ENCODE measurements at regions not wholly inside any gene's neighbourhood (a gene's known extent, or its start where the extent isn't known, plus 50 kb on each side); places are given as distances from the start of the nearest gene placed in this dataset.

DNA sequence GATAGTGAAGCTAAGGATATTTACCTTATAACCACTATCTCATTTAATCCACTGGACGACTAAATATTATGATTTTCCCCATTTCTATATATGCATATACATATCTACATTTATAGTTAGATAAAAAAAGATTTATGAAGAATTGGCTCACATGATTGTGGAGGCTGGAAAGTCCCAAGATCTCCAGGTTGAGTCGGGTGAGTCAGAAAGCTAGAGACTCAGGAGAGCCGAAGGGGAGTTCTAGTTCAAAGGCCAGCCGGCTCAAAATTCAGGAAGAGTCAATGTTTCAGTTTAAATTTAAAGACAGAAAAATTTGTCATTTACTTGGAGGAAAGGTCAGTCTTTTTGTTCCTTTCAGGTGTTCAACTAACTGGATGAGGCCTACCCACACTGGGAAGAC is 158.2 kb upstream of the CPEB2 start:
- WGBS (ENCODE audit: low lambda C conversion rate) = 63% methylated on average over 4 of the region's 4 CpGs
- DNase-seq = no peak
- CTCF ChIA-PET = no interaction called here

More for the DNA sequence above, 158.2 kb upstream of the CPEB2 start:
- no peak overlapping the region for H3K4me2 ChIP-seq
- POLR2A ChIA-PET = no interaction called here
- H3K9me3 ChIP-seq = no peaks in the 10 kb centered on the region
- H3K27ac ChIP-seq (ENCODE audit: low read depth in 2 of 2, low read length in 1 of 2) = no peak overlapping the region
- H4K20me1 ChIP-seq (ENCODE audit: insufficient read depth) = no peaks in the 10 kb centered on the region
- no peaks in the 10 kb centered on the region for H3K27me3 ChIP-seq (ENCODE audit: insufficient read depth)
- H3F3A ChIP-seq (replicated peaks; ENCODE audit: insufficient read depth) = no peaks in the 10 kb centered on the region
- TF ChIP-seq MXI1 (IDR thresholded peaks at IDR 0.05; ENCODE audit: low read depth, low read length) = no peak
- TF ChIP-seq, protein P1, sequence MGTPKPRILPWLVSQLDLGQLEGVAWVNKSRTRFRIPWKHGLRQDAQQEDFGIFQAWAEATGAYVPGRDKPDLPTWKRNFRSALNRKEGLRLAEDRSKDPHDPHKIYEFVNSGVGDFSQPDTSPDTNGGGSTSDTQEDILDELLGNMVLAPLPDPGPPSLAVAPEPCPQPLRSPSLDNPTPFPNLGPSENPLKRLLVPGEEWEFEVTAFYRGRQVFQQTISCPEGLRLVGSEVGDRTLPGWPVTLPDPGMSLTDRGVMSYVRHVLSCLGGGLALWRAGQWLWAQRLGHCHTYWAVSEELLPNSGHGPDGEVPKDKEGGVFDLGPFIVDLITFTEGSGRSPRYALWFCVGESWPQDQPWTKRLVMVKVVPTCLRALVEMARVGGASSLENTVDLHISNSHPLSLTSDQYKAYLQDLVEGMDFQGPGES (IDR thresholded peaks at IDR 0.05; ENCODE audit: low read depth, low read length) = no peak
- no peak for TF ChIP-seq RFX5 (IDR thresholded peaks at IDR 0.05; ENCODE audit: low read length)
- TF ChIP-seq, protein P2, sequence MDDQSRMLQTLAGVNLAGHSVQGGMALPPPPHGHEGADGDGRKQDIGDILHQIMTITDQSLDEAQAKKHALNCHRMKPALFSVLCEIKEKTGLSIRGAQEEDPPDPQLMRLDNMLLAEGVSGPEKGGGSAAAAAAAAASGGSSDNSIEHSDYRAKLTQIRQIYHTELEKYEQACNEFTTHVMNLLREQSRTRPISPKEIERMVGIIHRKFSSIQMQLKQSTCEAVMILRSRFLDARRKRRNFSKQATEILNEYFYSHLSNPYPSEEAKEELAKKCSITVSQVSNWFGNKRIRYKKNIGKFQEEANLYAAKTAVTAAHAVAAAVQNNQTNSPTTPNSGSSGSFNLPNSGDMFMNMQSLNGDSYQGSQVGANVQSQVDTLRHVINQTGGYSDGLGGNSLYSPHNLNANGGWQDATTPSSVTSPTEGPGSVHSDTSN (IDR thresholded peaks at IDR 0.05) = no peak
- TF ChIP-seq FOSL2 (IDR thresholded peaks at IDR 0.05; ENCODE audit: borderline replicate concordance, low read depth) = no peak
- no peak for TF ChIP-seq NRF1 (IDR thresholded peaks at IDR 0.05; ENCODE audit: low read depth, low read length)
- no peak for TF ChIP-seq RAD21 (IDR thresholded peaks at IDR 0.05; ENCODE audit: low read length)
- no peak for TF ChIP-seq FOXJ3 (CRISPR knock-in tag; IDR thresholded peaks at IDR 0.05)
- no peak for TF ChIP-seq YY1 (IDR thresholded peaks at IDR 0.05; ENCODE audit: low read depth)
- TF ChIP-seq, protein P3, sequence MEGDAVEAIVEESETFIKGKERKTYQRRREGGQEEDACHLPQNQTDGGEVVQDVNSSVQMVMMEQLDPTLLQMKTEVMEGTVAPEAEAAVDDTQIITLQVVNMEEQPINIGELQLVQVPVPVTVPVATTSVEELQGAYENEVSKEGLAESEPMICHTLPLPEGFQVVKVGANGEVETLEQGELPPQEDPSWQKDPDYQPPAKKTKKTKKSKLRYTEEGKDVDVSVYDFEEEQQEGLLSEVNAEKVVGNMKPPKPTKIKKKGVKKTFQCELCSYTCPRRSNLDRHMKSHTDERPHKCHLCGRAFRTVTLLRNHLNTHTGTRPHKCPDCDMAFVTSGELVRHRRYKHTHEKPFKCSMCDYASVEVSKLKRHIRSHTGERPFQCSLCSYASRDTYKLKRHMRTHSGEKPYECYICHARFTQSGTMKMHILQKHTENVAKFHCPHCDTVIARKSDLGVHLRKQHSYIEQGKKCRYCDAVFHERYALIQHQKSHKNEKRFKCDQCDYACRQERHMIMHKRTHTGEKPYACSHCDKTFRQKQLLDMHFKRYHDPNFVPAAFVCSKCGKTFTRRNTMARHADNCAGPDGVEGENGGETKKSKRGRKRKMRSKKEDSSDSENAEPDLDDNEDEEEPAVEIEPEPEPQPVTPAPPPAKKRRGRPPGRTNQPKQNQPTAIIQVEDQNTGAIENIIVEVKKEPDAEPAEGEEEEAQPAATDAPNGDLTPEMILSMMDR (IDR thresholded peaks at IDR 0.05) = no peak
- TF ChIP-seq, protein P4, sequence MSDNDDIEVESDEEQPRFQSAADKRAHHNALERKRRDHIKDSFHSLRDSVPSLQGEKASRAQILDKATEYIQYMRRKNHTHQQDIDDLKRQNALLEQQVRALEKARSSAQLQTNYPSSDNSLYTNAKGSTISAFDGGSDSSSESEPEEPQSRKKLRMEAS (IDR thresholded peaks at IDR 0.05; ENCODE audit: low read depth) = no peak
- TF ChIP-seq TCF12 (IDR thresholded peaks at IDR 0.05) = no peak
- TF ChIP-seq POLR2AphosphoS5 (IDR thresholded peaks at IDR 0.05; ENCODE audit: low read depth, low read length) = no peak
- no peak for TF ChIP-seq MEF2A (IDR thresholded peaks at IDR 0.05; ENCODE audit: borderline replicate concordance, low read depth)
- TF ChIP-seq, protein P5, sequence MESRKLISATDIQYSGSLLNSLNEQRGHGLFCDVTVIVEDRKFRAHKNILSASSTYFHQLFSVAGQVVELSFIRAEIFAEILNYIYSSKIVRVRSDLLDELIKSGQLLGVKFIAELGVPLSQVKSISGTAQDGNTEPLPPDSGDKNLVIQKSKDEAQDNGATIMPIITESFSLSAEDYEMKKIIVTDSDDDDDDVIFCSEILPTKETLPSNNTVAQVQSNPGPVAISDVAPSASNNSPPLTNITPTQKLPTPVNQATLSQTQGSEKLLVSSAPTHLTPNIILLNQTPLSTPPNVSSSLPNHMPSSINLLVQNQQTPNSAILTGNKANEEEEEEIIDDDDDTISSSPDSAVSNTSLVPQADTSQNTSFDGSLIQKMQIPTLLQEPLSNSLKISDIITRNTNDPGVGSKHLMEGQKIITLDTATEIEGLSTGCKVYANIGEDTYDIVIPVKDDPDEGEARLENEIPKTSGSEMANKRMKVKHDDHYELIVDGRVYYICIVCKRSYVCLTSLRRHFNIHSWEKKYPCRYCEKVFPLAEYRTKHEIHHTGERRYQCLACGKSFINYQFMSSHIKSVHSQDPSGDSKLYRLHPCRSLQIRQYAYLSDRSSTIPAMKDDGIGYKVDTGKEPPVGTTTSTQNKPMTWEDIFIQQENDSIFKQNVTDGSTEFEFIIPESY (IDR thresholded peaks at IDR 0.05; ENCODE audit: borderline replicate concordance, low read depth) = no peak
- H3K79me2 ChIP-seq (ENCODE audit: insufficient read depth) = no peaks in the 10 kb centered on the region
- H3K36me3 ChIP-seq (replicated peaks in 1 of 2; ENCODE audit: control insufficient read depth in 1 of 2, insufficient read depth in 2 of 2, low read length in 1 of 2) = no peaks in the 10 kb centered on the region
- no peak overlapping the region for H2AFZ ChIP-seq (ENCODE audit: low read depth)
- H3K4me3 ChIP-seq (ENCODE audit: low read depth in 2 of 2, low read length in 1 of 2) = no peak overlapping the region
- H3K9ac ChIP-seq = no peak overlapping the region
- H3K9me2 ChIP-seq = no peaks in the 10 kb centered on the region
- H3K4me1 ChIP-seq (ENCODE audit: control insufficient read depth in 1 of 2, insufficient read depth in 2 of 2, low read depth in 1 of 2, low read length in 1 of 2) = no peaks in the 10 kb centered on the region; a peak in 1 of 4 replicates

Measured in SK-N-SH (cell line).